H1 (cell line): ENCODE measurements at regions not wholly inside any gene's neighbourhood (a gene's known extent, or its start where the extent isn't known, plus 50 kb on each side); places are given as distances from the start of the nearest gene placed in this dataset.

Experiments
- CTCF ChIA-PET: fragments of 300-600 bp; sonication (Branson Sonifier 250); formaldehyde crosslinking; loops from one replicate; lab custom pipeline; 2021; ENCODE audit not compliant: partially characterized antibody; lab: Charles Lee
- POLR2A ChIA-PET: fragments of 300-600 bp; sonication (Branson Sonifier 250); formaldehyde crosslinking; loops from one replicate; lab custom pipeline; 2021; ENCODE audit warnings: inconsistent platforms; ENCODE audit not compliant: partially characterized antibody; lab: Charles Lee
- DNase-seq, 2 experiments: peaks; one replicate each; pipeline versions ENCODE4 v3.0.0 to v3.0.0-alpha.2; 2010 to 2022; ENCODE audit warnings: low spot score in 2 of 2, low read depth in 1 of 2, mixed read lengths in 1 of 2
- FAIRE-seq: peaks from 2 replicates; lab custom pipeline; 2011; peaks lifted over from hg19 to GRCh38; lab: Jason Lieb, UNC
- H2AFZ ChIP-seq: 2 replicates; pipeline ENCODE4 v1.8.1; 2012; ENCODE audit warnings: low read length, inconsistent platforms
- H2AK5ac ChIP-seq: 2 replicates; pipeline ENCODE4 v1.6.1; 2013; ENCODE audit warnings: low read depth, low read length
- H2BK120ac ChIP-seq: replicated peaks from 2 replicates; pipeline ENCODE3; 2013; ENCODE audit warnings: low read depth, low read length, inconsistent platforms
- H2BK12ac ChIP-seq: 2 replicates; pipeline ENCODE4 v1.6.1; 2013; ENCODE audit warnings: low read depth, low read length
- H2BK15ac ChIP-seq: 2 replicates; pipeline ENCODE4 v1.6.1; 2013; ENCODE audit warnings: low read length
- H2BK20ac ChIP-seq: 2 replicates; pipeline ENCODE4 v1.6.1; 2013; ENCODE audit warnings: low read length
- H2BK5ac ChIP-seq: 2 replicates; pipeline ENCODE4 v1.6.1; 2013; ENCODE audit warnings: low read depth, low read length
- H3K14ac ChIP-seq: 2 replicates; pipeline ENCODE4 v1.6.1; 2013; ENCODE audit warnings: inconsistent platforms; ENCODE audit not compliant: insufficient read length
- H3K18ac ChIP-seq: 2 replicates; pipeline ENCODE4 v1.6.1; 2013; ENCODE audit warnings: low read length; ENCODE audit errors: extremely low read depth
- H3K23ac ChIP-seq: 2 replicates; pipeline ENCODE4 v1.6.1; 2013; ENCODE audit warnings: inconsistent platforms; ENCODE audit not compliant: insufficient read length
- H3K23me2 ChIP-seq: 2 replicates; pipeline ENCODE4 v1.6.1; 2013; ENCODE audit warnings: low read depth, low read length
- H3K27ac ChIP-seq: 2 replicates; pipeline ENCODE4 v1.6.1; 2011; ENCODE audit warnings: low read depth, low read length, inconsistent platforms
- H3K27me3 ChIP-seq, 4 experiments: replicated peaks in 1 of 4; 1 replicate in 1 of 4; 2 replicates in 3 of 4; pipeline versions ENCODE4 v1.6.1 to v1.8.1; 2011 to 2013; ENCODE audit warnings: low read length in 3 of 4, mild to moderate bottlenecking in 3 of 4, inconsistent platforms in 2 of 4, mixed read lengths in 2 of 4, moderate library complexity in 1 of 4; ENCODE audit not compliant: control insufficient read depth in 3 of 4, insufficient read depth in 3 of 4; ENCODE audit errors: extremely low read depth in 1 of 4
- H3K36me3 ChIP-seq, 4 experiments: 2 replicates each; pipeline versions ENCODE4 v1.6.1 to v1.8.1; 2011 to 2013; ENCODE audit warnings: mild to moderate bottlenecking in 4 of 4, low read length in 3 of 4, moderate library complexity in 2 of 4, control low read depth in 1 of 4, inconsistent platforms in 1 of 4; ENCODE audit not compliant: insufficient read depth in 4 of 4, control insufficient read depth in 2 of 4
- H3K4ac ChIP-seq: replicated peaks from 2 replicates; pipeline ENCODE3; 2013; ENCODE audit warnings: low read length, low read depth, mixed read lengths, inconsistent platforms; ENCODE audit not compliant: insufficient read length
- H3K4me1 ChIP-seq, 4 experiments: replicated peaks in 1 of 4; 1 replicate in 1 of 4; 2 replicates in 3 of 4; pipeline versions ENCODE4 v1.6.1 to v1.8.1; 2011 to 2013; ENCODE audit warnings: low read length in 3 of 4, inconsistent platforms in 2 of 4, mixed read lengths in 1 of 4; ENCODE audit not compliant: insufficient read depth in 4 of 4, control insufficient read depth in 3 of 4
- H3K4me2 ChIP-seq, 2 experiments: 2 replicates each; pipeline versions ENCODE4 v1.6.1 to v1.8.1; 2011 to 2013; ENCODE audit warnings: low read depth in 2 of 2, low read length in 2 of 2, control low read depth in 1 of 2, inconsistent platforms in 1 of 2, mild to moderate bottlenecking in 1 of 2; ENCODE audit not compliant: insufficient read depth in 1 of 2
- H3K4me3 ChIP-seq, 4 experiments: fragments of 200-600, 300-600 bp in 1 of 4; sonication (generic), shearing (Covaris generic), sonication (Bioruptor Twin) in 1 of 4; 2 replicates each; pipeline versions ENCODE4 v1.5.1 to v1.8.1; 2011 to 2016; ENCODE audit warnings: low read length in 4 of 4, low read depth in 3 of 4, control low read depth in 2 of 4, inconsistent platforms in 2 of 4, mild to moderate bottlenecking in 2 of 4, mixed read lengths in 1 of 4, moderate library complexity in 1 of 4; ENCODE audit not compliant: insufficient read depth in 2 of 4; ENCODE audit errors: extremely low read depth in 1 of 4
- H3K56ac ChIP-seq: replicated peaks from 2 replicates; pipeline ENCODE3; 2013; ENCODE audit warnings: low read depth, mild to moderate bottlenecking, mixed read lengths, low read length, inconsistent platforms; ENCODE audit not compliant: insufficient read length
- H3K79me1 ChIP-seq: 2 replicates; pipeline ENCODE4 v1.6.1; 2013; ENCODE audit warnings: low read depth, low read length, control low read depth
- H3K79me2 ChIP-seq, 2 experiments: 2 replicates each; pipeline versions ENCODE4 v1.6.1 to v1.8.1; 2012 to 2013; ENCODE audit warnings: low read length in 2 of 2, mild to moderate bottlenecking in 2 of 2, inconsistent platforms in 1 of 2; ENCODE audit not compliant: insufficient read depth in 2 of 2, control insufficient read depth in 1 of 2
- H3K9ac ChIP-seq, 4 experiments: replicated peaks in 1 of 4; 1 replicate in 1 of 4; 2 replicates in 3 of 4; pipeline versions ENCODE4 v1.6.1 to v1.8.1; 2011 to 2013; ENCODE audit warnings: low read depth in 3 of 4, low read length in 3 of 4, control low read depth in 2 of 4, mild to moderate bottlenecking in 2 of 4, moderate library complexity in 2 of 4, inconsistent platforms in 1 of 4; ENCODE audit errors: extremely low read depth in 1 of 4
- H3K9me3 ChIP-seq, 2 experiments: 2 replicates each; pipeline versions ENCODE4 v1.6.1 to v1.8.1; 2012 to 2013; ENCODE audit warnings: mild to moderate bottlenecking in 2 of 2, moderate library complexity in 2 of 2, control low read depth in 1 of 2, inconsistent platforms in 1 of 2, low read depth in 1 of 2, low read length in 1 of 2, mixed read lengths in 1 of 2; ENCODE audit not compliant: insufficient read depth in 2 of 2
- H4K20me1 ChIP-seq, 2 experiments: replicated peaks in 1 of 2; 2 replicates each; pipeline versions ENCODE3 to v1.8.1; 2011 to 2013; ENCODE audit warnings: inconsistent platforms in 2 of 2, low read length in 2 of 2, mild to moderate bottlenecking in 1 of 2; ENCODE audit not compliant: insufficient read depth in 2 of 2, control insufficient read depth in 1 of 2
- H4K5ac ChIP-seq: 2 replicates; pipeline ENCODE4 v1.6.1; 2013; ENCODE audit warnings: low read length, low read depth, mixed read lengths, inconsistent platforms; ENCODE audit not compliant: insufficient read length
- H4K8ac ChIP-seq: 2 replicates; pipeline ENCODE4 v1.8.0; 2013; ENCODE audit warnings: mild to moderate bottlenecking, moderate library complexity, low read length, inconsistent platforms; ENCODE audit not compliant: insufficient read depth; ENCODE audit errors: extremely low read depth
- H4K91ac ChIP-seq: replicated peaks from 2 replicates; pipeline ENCODE3; 2013; ENCODE audit warnings: low read length, mixed read lengths, inconsistent platforms; ENCODE audit not compliant: insufficient read length
- CREB1 ChIP-seq: IDR thresholded peaks from 2 replicates; pipeline ENCODE4 v1.6.1; 2012; ENCODE audit warnings: inconsistent platforms
- CTCF ChIP-seq, 3 experiments: IDR thresholded peaks; 1 replicate in 2 of 3; 2 replicates in 1 of 3; pipeline versions ENCODE4 v1.5.1 to v1.6.1; 2011; ENCODE audit warnings: low read length in 3 of 3, mild to moderate bottlenecking in 3 of 3, inconsistent platforms in 2 of 3, low read depth in 1 of 3, moderate library complexity in 1 of 3; ENCODE audit not compliant: insufficient read depth in 1 of 3; ENCODE audit errors: control extremely low read depth in 1 of 3
- GTF2F1 ChIP-seq: IDR thresholded peaks from 2 replicates; pipeline ENCODE4 v1.6.1; 2012; ENCODE audit warnings: low read depth, low read length, improper control_type of control experiment, borderline replicate concordance
- SIN3A ChIP-seq, 2 experiments: IDR thresholded peaks in 1 of 2; conservative IDR thresholded peaks in 1 of 2; 2 replicates each; pipeline ENCODE4 v1.6.1; 2011 to 2012; ENCODE audit warnings: low read length in 2 of 2, improper control_type of control experiment in 1 of 2, low read depth in 1 of 2, mild to moderate bottlenecking in 1 of 2
- WGBS, 2 experiments: shearing (Covaris generic) in 1 of 2; methylation state at CpG; one replicate each; pipeline versions ENCODE4 v1.1.6 to v1.1.7; 2013 to 2015; ENCODE audit warnings: low lambda C conversion rate in 2 of 2, mixed read lengths in 2 of 2, inconsistent platforms in 1 of 2, low coverage in 1 of 2, missing lambda C conversion rate in 1 of 2; ENCODE audit not compliant: insufficient replicate concordance in 2 of 2, insufficient coverage in 1 of 2, insufficient read length in 1 of 2; ENCODE audit errors: extremely low coverage in 1 of 2, missing lambda C conversion rate in 1 of 2; 5-methylcytosine and 5-hydroxymethylcytosine counted together

DNA sequence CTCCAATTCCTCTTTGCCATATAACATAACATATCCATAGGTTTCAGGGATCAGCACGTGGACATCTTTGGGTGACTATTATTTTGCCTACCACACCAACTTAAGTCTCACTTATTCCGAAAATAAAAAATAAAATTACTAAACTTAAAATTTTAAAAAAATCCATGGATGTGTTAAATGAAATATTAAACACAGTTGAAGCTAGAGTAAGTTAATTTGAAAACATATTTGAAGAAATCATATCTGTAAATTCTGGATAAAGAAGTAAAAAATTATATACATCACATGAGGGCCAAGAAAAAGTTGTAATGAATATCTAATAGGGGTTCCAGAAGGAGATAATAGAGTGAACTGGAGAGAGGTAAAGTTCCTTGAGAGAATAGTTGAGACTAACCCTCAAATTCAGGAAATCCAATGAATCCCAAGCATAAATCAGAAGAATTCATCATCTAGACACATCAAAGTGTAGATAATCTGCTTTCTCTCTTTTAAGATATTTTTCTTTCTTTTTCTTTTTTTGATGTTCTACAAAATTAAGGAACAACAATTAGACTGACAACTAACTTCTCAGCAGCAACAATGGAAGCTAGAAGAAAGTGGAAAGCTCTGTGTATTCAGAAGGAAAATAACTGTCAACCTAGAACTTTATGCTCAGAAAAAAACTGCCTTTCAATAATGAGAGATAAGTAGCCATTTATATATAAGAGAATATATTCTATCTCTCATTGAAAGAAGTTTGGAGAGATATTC is 147.4 kb downstream of the ABHD5 start:
- no peak overlapping the region for H3K14ac ChIP-seq
- H3K9me3 ChIP-seq = peaks cover 3 to 14% of the 10 kb centered on the region in 2 experiments; a peak in 3 of 4 replicates
- H3K4me3 ChIP-seq = no peak overlapping the region
- no peak overlapping the region for H2AFZ ChIP-seq
- H3K9ac ChIP-seq = no peak overlapping the region
- no peaks in the 10 kb centered on the region for H3K23me2 ChIP-seq
- H2BK12ac ChIP-seq = no peak overlapping the region
- no peak overlapping the region for H3K56ac ChIP-seq
- FAIRE-seq (no peak), DNase-seq (no peak)
- no peaks in the 10 kb centered on the region for H3K36me3 ChIP-seq
- no peak overlapping the region for H2BK20ac ChIP-seq
- WGBS, 2 experiments = 34% methylated on average over 2 of the region's 2 CpGs; no CpG with 5 or more reads in 1 of the 2 experiments
- no peak overlapping the region for H2AK5ac ChIP-seq
- H4K91ac ChIP-seq = no peak overlapping the region
- H2BK15ac ChIP-seq = no peak overlapping the region
- no peaks in the 10 kb centered on the region for H3K79me2 ChIP-seq
- no peaks in the 10 kb centered on the region for H3K27me3 ChIP-seq
- no peaks in the 10 kb centered on the region for H4K20me1 ChIP-seq
- H2BK5ac ChIP-seq = no peak overlapping the region
- no peak overlapping the region for H3K4ac ChIP-seq
- H3K4me1 ChIP-seq = no peaks in the 10 kb centered on the region
- H3K27ac ChIP-seq = no peak overlapping the region
- H3K23ac ChIP-seq = no peak overlapping the region
- ChIA-PET POLR2A (no interaction called here), CTCF (interaction anchor here (0.7 to 2.2 kb wide), 9 partner anchors 12 to 281 kb away, joined by 3 to 12 read pairs (median 4); no protein-coding TSS in a partner anchor)
- H3K79me1 ChIP-seq = no peaks in the 10 kb centered on the region
- no peak overlapping the region for H2BK120ac ChIP-seq
- H3K18ac ChIP-seq = no peak overlapping the region
- H4K5ac ChIP-seq = no peak overlapping the region
- H4K8ac ChIP-seq = no peak overlapping the region
- H3K4me2 ChIP-seq = no peak overlapping the region
- no peak for TF ChIP-seq CTCF (IDR thresholded peaks at IDR 0.05; ENCODE audit: control extremely low read depth in 1 of 3, insufficient read depth in 1 of 3, low read depth in 1 of 3, low read length in 3 of 3)
- TF ChIP-seq GTF2F1 = no peak
- TF ChIP-seq CREB1 = no peak
- no peak for TF ChIP-seq SIN3A (conservative IDR thresholded peaks at IDR 0.05 in 1 of 2, IDR thresholded peaks at IDR 0.05 in 1 of 2; ENCODE audit: low read depth in 1 of 2, low read length in 2 of 2)
